ENCODE measurements at regions not wholly inside any gene's neighbourhood (a gene's known extent, or its start where the extent isn't known, plus 50 kb on each side); places are given as distances from the start of the nearest gene placed in this dataset.

- no peak overlapping the region for H3K4me3 ChIP-seq (replicated peaks in 1 of 2; ENCODE audit: low read depth in 1 of 2, low read length in 2 of 2)
- no peak overlapping the region for H2AFZ ChIP-seq (ENCODE audit: low read depth, low read length, poor library complexity, severe bottlenecking)
- no peaks in the 10 kb centered on the region for H3K27me3 ChIP-seq (ENCODE audit: insufficient read depth, low read length)
- no peak overlapping the region for H3K9ac ChIP-seq (ENCODE audit: low read length)
- no peak for TF ChIP-seq EZH2 (IDR thresholded peaks at IDR 0.05)
- no peak for TF ChIP-seq TCF7L2 (IDR thresholded peaks at IDR 0.05; ENCODE audit: borderline replicate concordance, extremely low read depth, insufficient read depth, insufficient read length)
- no peak for TF ChIP-seq SIN3A (IDR thresholded peaks at IDR 0.05; ENCODE audit: low read depth)
- TF ChIP-seq ZNF274 (IDR thresholded peaks at IDR 0.05; ENCODE audit: low read depth, low read length): no peak
- TF ChIP-seq CTCF (IDR thresholded peaks at IDR 0.05 in 2 of 3, conservative IDR thresholded peaks at IDR 0.05 in 1 of 3; ENCODE audit: borderline replicate concordance in 1 of 3, insufficient read depth in 1 of 3, low read depth in 2 of 3, low read length in 2 of 3): no peak
- no peak for TF ChIP-seq MAX (IDR thresholded peaks at IDR 0.05)
- TF ChIP-seq SRF (IDR thresholded peaks at IDR 0.05; ENCODE audit: low read depth): no peak
- TF ChIP-seq JUND (IDR thresholded peaks at IDR 0.05): no peak
- no peak for TF ChIP-seq ATF3 (IDR thresholded peaks at IDR 0.05)
- TF ChIP-seq POLR2A (IDR thresholded peaks at IDR 0.05; ENCODE audit: borderline replicate concordance, extremely low read depth, insufficient read depth, insufficient read length): no peak
- TF ChIP-seq EZH2phosphoT487 (IDR thresholded peaks at IDR 0.05; ENCODE audit: borderline replicate concordance): no peak
- TF ChIP-seq RAD21 (IDR thresholded peaks at IDR 0.05; ENCODE audit: low read depth): no peak
- no peak for TF ChIP-seq ZBTB33 (IDR thresholded peaks at IDR 0.05; ENCODE audit: extremely low read depth, insufficient replicate concordance, low read length)
- TF ChIP-seq SP1 (IDR thresholded peaks at IDR 0.05; ENCODE audit: low read depth): no peak
- no peak for TF ChIP-seq POLR2AphosphoS5 (IDR thresholded peaks at IDR 0.05; ENCODE audit: low read depth, low read length)
- TF ChIP-seq CEBPB (IDR thresholded peaks at IDR 0.05; ENCODE audit: low read depth): no peak
- TF ChIP-seq FOSL1 (IDR thresholded peaks at IDR 0.05; ENCODE audit: low read depth): no peak
- TF ChIP-seq ZFX (IDR thresholded peaks at IDR 0.05): no peak
- no peak for TF ChIP-seq ELF1 (IDR thresholded peaks at IDR 0.05; ENCODE audit: borderline replicate concordance, low read depth)
- no peak for TF ChIP-seq EGR1 (IDR thresholded peaks at IDR 0.05; ENCODE audit: low read depth)
- ATAC-seq: no peak
- H3K4me1 ChIP-seq (ENCODE audit: control insufficient read depth in 1 of 2, insufficient read depth in 2 of 2, low read length in 2 of 2): no peaks in the 10 kb centered on the region
- H3K4me2 ChIP-seq (ENCODE audit: low read length): no peak overlapping the region
- no peaks in the 10 kb centered on the region for H3K79me2 ChIP-seq (ENCODE audit: insufficient read depth, low read length)
- BruUV-seq (replicated peaks): no TSS peak
- no peak for DNase-seq (ENCODE audit: low read depth, low spot score)
- peaks cover 9 to 20% of the 10 kb centered on the region in 2 experiments; a peak in 3 of 4 replicates for H3K9me3 ChIP-seq (ENCODE audit: control insufficient read depth in 1 of 2, insufficient read depth in 1 of 2, low read depth in 1 of 2, low read length in 2 of 2)
- no peaks in the 10 kb centered on the region for H3K9me2 ChIP-seq (ENCODE audit: insufficient read depth)
- intact Hi-C loops (cut with micrococcal nuclease): no loop called here
- CTCF ChIA-PET: no interaction called here
- POLR2A ChIA-PET: no interaction called here
- RAD21 ChIA-PET (ENCODE audit: low non-redundant PET in 1 of 2, low total read pairs in 2 of 2, uncharacterized antibody in 2 of 2, unreplicated experiment in 2 of 2): no interaction called here
- no peaks in the 10 kb centered on the region for H4K20me1 ChIP-seq (ENCODE audit: insufficient read depth)
- no peak overlapping the region for H3K27ac ChIP-seq (ENCODE audit: low read depth, low read length)
- no peaks in the 10 kb centered on the region for H3K36me3 ChIP-seq (ENCODE audit: control insufficient read depth in 1 of 2, insufficient read depth in 2 of 2, low read length in 2 of 2)
Observed at GRCh38 chr21:20874202-20874601, 124.0 kb upstream of the NCAM2 start.

Data from HCT116 (cell line).